ENCODE measurements at regions not wholly inside any gene's neighbourhood (a gene's known extent, or its start where the extent isn't known, plus 50 kb on each side); places are given as distances from the start of the nearest gene placed in this dataset.

GRCh38 chr2:144706647-144707046 is 186.7 kb upstream of the ZEB2 start:
- TF ChIP-seq PATZ1 (CRISPR knock-in tag; IDR thresholded peaks at IDR 0.05; ENCODE audit: borderline replicate concordance): no peak
- TF ChIP-seq ARNTL (CRISPR knock-in tag; IDR thresholded peaks at IDR 0.05; ENCODE audit: borderline replicate concordance, low read depth): no peak
- TF ChIP-seq ZNF8 (CRISPR knock-in tag; IDR thresholded peaks at IDR 0.05): no peak
- no peak for TF ChIP-seq CSDC2 (CRISPR knock-in tag; IDR thresholded peaks at IDR 0.05)
- TF ChIP-seq CSRNP3 (CRISPR knock-in tag; IDR thresholded peaks at IDR 0.05): no peak
- no peak for TF ChIP-seq ZC3H10 (CRISPR knock-in tag; IDR thresholded peaks at IDR 0.05)
